Hippocampal formation (tissue), 2 donors: ENCODE measurements at regions not wholly inside any gene's neighbourhood (a gene's known extent, or its start where the extent isn't known, plus 50 kb on each side); places are given as distances from the start of the nearest gene placed in this dataset.
A peak's percentile ranks its signal among the peaks of the same experiment; 100 is the strongest.
"Not testable (repeated sequence)": the region's sequence is repeated elsewhere in the genome, so short reads cannot be mapped to it uniquely, and the experiment has no call there.

ENCODE experiments used
- DNase-seq, 2 donors: peaks; one replicate each; lab custom pipeline; 2025; lab: John Stamatoyannopoulos, UW

DNA sequence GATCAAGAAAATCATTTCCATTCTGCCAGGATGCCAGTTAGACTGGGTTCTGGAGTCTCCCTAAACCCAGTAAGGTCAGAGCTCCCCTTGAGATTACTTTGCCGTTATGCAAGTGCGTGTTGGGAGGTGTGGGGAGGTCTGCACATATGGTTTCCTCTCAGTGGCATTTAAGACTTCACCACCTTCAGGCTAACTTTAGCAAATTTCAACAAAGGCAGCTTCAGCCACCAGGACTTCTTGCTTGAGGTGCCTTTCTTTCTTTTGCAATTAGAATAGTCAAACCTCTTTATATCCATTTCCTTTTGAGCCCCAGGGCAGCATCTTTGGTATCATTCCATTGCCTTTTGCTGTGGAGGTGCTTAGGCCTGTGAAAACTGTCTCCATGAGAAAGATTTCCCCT, 117.2 kb upstream of the CCND2 start:
- DNase-seq = no peak

- no peak for DNase-seq
These were observed 118.8 kb upstream of the CCND2 start for GRCh38 chr12:4154672-4155225.

DNA sequence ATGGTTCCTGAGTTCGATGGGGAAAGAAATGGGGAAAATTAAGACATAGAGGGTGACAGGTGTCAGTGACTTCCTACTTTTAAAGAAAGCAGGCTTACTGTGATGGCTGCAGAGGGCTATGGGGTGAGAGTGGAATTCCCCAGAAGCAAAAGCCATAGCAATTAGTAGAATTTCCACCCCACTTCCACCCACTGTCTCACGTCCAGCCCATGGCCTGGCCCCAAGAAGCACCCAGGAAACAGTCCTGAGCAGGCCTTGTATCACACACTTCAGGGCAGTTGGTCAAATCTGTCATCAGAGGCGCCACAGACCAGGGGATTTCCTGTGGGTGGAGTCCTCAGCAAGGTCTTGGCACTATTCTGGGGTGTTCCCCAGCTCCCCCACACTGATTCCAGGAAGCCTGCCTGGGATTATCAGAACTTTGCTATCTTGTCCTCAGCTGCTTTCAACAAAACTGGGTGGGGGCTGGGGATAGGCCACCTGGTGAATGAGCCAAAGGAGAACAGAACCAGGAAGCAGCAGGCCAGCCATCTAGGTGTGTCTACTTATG, 120.1 kb upstream of the CCND2 start:
- DNase-seq = no peak

- no peak for DNase-seq
These were observed 121.3 kb upstream of the CCND2 start for GRCh38 chr12:4152145-4152795.

DNA sequence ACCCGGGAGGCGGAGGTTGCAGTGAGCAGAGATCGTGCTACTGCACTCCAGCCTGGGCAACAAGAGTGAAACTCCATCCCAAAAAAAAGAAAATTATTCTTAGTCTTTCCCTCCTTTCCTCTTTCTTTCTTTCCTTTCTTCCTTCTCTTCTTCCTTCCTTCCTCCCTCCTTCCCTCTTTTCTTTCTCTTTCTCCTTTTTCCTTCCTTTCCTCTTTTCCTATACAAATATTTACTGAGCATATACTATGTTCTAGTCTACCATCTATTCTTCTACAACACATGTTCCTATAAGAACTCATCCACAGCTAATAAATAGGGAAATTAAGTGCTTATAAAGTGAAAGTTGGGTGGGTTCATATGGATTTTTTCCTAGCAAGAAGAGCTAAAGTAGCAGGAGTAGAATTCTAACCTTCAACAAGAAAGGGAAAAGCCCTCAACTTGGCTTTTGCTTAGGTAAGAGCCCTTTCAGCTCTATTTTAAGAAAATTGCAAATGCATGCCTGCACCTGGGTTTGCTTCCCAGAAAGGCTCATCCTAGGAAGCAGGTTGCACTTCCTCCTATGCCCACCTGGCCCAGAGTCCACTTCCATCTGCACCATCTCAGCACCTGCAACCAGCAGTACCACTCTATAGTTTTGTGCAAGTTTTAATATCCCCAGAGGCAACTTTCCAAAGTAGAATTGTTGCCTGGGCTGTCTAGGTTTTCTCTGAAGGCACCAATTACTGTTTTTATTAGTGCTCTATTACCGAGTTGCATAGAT, 122.0 kb upstream of the CCND2 start:
- DNase-seq = no peak

DNA sequence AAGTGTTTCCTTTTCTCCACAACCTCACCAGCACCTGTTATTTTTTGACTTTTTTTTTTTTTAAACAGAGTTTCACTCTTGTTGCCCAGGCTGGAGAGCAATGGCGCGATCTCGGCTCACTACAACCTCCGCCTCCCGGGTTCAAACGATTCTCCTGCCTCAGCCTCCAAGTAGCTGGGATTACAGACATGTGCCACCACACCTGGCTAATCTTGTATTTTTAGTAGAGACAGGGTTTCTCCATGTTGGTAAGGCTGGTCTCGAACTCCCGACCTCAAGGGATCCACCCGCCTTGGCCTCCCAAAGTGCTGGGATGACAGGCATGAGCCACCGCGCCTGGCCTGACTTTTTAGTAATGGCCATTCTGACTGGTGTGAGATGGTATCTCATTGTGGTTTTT, 123.2 kb upstream of the CCND2 start:
- not testable (repeated sequence) for DNase-seq

GRCh38 chr12:4148418-4149056, 125.0 kb upstream of the CCND2 start:
- peak in 1 of 2 donors; percentile 24 for DNase-seq

DNA sequence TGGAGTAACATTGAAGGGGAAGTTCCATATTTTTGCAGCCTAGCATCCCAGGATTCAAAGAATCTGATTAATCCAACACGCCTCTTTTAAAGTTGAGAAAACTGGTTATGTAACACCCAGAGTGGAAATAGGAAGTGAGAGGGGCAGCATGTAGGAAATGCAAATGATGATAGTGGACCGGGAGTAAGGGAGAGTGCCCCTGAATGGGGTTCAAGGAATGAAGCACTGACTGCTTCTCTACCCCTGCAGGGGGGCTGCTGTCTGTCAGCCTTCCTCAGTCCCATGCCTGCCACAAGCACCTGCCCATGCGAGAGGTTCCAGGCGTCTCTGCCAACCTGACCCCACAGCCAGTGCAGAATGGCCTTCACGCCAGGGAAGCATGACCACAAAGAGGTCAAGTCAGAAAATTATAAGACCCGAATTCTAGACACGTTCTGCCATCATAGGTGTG, 126.5 kb upstream of the CCND2 start:
- no peak for DNase-seq

- no peak for DNase-seq
These were observed 127.3 kb upstream of the CCND2 start for GRCh38 chr12:4145990-4146859.

GRCh38 chr12:4144676-4145075, 128.9 kb upstream of the CCND2 start:
- DNase-seq = no peak

DNA sequence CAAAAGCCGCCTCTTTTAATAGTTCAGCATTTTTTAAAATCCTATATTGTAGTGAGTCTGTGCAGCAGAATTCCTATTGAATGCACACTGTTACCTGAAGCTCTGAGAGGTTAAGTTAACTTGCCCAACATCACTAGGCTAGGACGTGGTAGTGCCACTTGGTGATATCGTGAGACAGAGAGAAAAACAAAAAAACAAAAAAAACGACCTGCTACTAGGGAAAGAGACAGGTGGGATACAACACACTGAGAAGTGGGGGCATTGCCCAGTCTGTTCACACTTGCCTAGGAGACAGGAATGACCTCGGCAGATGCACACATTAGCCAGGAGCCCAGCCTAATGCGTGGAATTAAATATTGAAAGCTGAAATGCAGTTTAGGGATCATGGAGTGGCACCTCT, 129.7 kb upstream of the CCND2 start:
- DNase-seq = no peak

GRCh38 chr12:4141348-4142270, 132.0 kb upstream of the CCND2 start:
- DNase-seq = no peak

GRCh38 chr12:4140581-4141301, 132.8 kb upstream of the CCND2 start:
- DNase-seq = no peak

DNA sequence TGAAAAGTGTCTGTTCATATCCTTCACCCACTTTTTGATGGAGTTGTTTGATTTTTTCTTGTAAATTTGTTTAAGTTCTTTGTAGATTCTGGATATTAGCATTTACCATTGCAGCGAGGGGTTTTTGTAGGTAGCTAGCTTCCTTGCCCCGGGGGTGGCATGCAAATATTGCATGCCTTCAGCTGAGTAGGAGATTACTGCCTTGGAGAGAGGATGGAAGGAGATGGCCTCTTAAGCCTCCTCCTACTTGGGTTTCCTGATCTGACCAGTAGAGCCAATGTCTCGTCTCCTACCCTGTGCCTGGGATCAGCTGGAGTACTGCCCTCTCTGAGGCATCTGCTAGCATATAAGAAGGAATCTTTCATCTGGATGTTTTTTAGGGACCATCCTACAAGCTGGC, 134.4 kb upstream of the CCND2 start:
- DNase-seq = no peak

DNA sequence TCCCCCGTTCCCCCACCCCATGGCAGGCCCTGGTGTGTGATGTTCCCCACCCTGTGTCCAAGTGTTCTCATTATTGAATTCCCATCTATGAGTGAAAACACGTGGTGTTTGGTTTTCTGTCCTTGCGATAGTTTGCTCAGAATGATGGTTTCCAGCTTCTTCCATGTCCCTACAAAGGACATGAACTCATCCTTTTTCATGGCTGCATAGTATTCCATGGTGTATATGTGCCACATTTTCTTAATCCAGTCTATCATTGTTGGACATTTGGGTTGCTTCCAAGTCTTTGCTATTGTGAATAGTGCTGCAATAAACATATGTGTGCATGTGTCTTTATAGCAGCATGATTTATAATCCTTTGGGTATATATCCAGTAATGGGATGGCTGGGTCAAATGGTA, 135.0 kb upstream of the CCND2 start:
- not testable (repeated sequence) for DNase-seq

- DNase-seq = no peak
These were observed 135.5 kb upstream of the CCND2 start for GRCh38 chr12:4138051-4138450.

DNA sequence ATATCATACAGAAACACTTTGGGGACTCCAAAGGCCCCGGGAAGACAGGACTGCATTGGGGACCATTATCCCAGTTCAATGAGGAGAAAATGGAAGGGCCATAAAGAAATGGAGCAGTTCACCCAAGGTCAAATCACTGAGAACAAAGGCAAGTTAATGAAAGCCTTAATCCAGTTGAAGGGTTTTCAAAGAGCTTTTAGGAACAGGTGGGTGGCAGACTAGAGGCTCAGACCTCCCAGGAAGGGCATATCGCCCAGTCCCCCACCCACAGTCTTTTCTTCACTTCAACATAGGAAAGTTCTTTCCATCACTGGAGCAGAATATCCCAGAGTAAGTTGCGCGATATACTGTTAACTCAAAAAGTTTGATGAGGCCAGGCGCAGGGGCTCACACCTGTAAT, 136.1 kb upstream of the CCND2 start:
- no peak for DNase-seq

DNA sequence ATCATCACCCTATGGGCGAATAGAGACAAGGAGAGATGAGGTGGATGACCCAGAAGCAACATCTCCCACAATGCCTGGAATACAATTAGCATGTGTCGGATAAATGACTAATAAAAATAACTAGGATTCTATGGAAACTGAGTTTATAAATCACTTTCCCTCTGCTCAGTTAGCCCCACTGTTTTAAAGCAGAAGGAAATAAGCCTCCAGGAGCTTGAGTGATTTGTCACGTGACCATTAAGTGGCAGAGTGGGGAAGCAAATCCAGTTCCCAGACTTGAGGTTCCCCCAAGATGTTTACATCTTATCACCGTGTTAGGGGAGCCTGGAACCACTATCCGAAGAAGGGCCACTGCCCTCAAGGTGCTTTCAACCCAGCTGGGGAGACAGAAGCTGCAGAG, 136.5 kb upstream of the CCND2 start:
- no peak for DNase-seq

DNA sequence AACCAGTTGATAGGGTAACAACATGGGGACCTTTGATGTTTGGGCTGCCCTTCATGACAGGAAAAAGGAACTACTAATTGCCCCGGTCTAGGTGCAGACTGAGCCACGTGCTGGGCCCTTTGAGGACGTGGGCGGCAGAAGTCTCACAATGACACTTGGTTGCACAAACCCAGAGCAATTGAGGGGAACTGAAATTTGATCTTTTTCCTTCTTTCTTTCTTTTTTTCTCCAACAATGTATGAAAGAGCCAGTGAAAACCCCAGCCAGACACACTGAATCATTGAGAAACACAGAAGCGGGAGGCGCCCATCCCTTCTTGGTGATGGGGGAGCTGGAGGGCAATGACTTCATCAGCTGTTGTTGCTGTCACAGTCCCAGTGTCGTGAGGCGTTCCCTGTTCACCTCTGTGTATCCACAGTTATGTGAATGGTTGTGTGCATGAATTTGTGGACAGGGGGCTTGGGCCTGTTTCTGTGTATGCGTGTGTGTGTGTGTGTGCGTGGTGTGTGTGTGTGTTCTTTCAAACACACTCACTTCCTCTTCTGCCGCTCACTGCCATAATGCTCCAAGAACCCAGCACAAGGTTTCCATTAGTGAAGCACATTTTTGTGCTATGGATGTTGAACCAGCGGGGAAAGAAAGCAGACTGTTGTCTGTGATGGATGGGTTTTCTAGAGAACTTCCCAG, 137.5 kb upstream of the CCND2 start:
- DNase-seq = peak in 1 of 2 donors; percentile 12
